ENCODE measurements at regions not wholly inside any gene's neighbourhood (a gene's known extent, or its start where the extent isn't known, plus 50 kb on each side); places are given as distances from the start of the nearest gene placed in this dataset.

DNA sequence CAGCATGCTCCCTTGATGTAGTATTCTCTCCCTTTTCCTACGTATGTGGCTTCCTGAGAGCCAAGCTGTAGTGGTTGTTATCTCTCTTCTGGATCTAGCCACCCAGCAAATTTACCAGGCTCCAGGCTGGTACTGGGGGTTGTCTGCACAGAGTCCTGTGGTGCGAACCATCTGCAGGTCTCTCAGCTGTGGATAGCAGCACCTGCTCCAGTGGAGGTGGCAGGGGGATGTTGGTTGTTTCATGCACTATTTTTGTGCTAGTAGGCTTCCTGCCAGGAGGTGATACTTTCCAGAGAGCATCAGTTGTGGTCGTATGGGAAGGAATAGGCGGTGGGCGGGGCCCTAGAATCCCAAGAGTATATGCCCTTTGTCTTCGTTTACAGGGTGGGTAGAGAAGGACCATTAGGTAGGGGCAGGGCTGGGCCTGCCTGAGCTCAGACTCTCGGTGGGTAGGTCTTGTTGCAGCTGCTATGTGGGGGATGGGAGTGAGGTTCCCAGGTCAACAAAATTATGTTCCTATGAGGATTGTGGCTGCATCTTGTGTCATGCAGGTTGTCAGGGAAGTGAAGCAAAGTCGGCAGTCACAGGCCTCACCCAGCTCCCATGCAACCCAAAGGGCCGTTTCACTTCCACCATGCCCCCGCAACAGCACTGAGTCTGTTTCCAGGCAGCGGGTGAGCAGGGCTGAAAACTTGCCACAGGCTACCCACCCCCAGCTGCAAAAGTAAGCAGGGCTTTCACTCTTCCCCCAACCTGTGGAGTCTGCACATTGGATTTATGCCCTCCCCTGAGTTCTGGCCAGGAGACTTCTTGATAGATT, 1139.5 kb downstream of the BCL11A start:
- no peak for DNase-seq (ENCODE audit: low read depth)
- Histone ChIP-seq H3K27me3 (ENCODE audit: control insufficient read depth, insufficient read depth, low read length) (no peaks in the 10 kb centered on the region), H3K4me3 (ENCODE audit: low read depth, low read length) (no peak overlapping the region), H3K36me3 (ENCODE audit: control insufficient read depth, insufficient read depth, low read length) (no peaks in the 10 kb centered on the region)
- TF ChIP-seq, protein P1, sequence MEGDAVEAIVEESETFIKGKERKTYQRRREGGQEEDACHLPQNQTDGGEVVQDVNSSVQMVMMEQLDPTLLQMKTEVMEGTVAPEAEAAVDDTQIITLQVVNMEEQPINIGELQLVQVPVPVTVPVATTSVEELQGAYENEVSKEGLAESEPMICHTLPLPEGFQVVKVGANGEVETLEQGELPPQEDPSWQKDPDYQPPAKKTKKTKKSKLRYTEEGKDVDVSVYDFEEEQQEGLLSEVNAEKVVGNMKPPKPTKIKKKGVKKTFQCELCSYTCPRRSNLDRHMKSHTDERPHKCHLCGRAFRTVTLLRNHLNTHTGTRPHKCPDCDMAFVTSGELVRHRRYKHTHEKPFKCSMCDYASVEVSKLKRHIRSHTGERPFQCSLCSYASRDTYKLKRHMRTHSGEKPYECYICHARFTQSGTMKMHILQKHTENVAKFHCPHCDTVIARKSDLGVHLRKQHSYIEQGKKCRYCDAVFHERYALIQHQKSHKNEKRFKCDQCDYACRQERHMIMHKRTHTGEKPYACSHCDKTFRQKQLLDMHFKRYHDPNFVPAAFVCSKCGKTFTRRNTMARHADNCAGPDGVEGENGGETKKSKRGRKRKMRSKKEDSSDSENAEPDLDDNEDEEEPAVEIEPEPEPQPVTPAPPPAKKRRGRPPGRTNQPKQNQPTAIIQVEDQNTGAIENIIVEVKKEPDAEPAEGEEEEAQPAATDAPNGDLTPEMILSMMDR (IDR thresholded peaks at IDR 0.05; ENCODE audit: insufficient read depth, low read length, poor library complexity, severe bottlenecking): no peak

DNA sequence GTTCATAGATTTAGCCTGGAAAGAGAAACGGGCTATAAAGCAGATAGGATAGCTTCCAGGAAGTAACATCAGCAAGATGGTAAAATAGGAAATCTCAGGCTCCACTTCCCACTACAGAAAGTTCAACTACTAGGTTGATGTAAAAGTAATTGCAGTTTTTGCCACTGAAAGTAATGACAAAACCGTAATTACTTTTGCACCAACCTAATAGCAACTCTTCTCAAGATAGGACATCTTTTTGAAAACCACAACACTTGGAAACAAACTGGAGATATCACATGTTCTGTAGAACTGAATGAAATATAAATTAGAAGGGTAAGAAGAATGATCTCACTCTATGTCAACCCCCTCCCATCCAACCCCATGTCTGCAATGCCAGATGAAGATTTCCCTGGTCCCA, 1154.3 kb downstream of the BCL11A start:
- no peak for DNase-seq (ENCODE audit: low read depth)
- TF ChIP-seq, protein P1 (IDR thresholded peaks at IDR 0.05; ENCODE audit: insufficient read depth, low read length, poor library complexity, severe bottlenecking): no peak
- Histone ChIP-seq H3K27me3 (ENCODE audit: control insufficient read depth, insufficient read depth, low read length) (no peaks in the 10 kb centered on the region), H3K4me3 (ENCODE audit: low read depth, low read length) (no peak overlapping the region), H3K36me3 (ENCODE audit: control insufficient read depth, insufficient read depth, low read length) (no peaks in the 10 kb centered on the region)

DNA sequence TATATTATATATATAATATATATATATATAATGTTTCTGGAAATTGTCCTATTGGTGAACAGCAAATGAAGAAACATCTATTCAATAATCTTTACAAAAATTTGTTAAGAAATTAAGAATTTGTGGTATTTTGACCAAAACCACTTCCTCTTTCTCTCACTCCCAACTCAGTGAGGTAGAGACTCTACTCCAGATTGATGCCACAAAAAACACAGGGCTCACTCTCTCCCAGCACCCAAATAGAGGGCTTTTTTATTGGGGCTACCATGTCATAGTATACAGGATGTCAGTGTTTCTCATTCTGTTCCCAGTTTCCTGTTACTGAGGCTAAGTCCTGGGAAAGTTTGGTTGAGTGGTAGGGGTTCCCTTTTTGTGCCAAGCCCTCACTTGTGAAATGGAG, 1155.4 kb downstream of the BCL11A start:
- TF ChIP-seq, protein P1 (IDR thresholded peaks at IDR 0.05; ENCODE audit: insufficient read depth, low read length, poor library complexity, severe bottlenecking): no peak
- Histone ChIP-seq H3K4me3 (ENCODE audit: low read depth, low read length) (no peak overlapping the region), H3K36me3 (ENCODE audit: control insufficient read depth, insufficient read depth, low read length) (no peaks in the 10 kb centered on the region), H3K27me3 (ENCODE audit: control insufficient read depth, insufficient read depth, low read length) (no peaks in the 10 kb centered on the region)
- DNase-seq (ENCODE audit: low read depth): no peak

DNA sequence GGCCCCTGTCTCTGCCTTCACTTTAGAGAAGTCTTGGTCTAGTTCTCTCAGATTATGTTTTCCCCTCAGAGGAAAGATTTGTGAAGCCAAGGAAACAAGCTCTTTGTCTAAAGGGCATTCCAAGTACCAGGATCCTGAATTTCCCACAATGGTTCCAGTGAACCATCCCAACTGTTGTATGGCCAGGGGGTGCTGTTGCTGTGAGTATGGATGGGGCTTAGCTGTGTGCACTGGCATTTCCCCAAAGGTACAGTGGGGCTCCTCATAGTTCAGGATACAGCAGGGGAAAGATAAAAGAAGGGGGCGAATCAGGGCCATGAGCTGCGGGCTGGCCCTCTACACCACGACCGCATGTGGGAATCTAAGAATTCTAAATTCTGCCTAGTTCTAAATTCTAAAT, 1154.0 kb upstream of the FANCL start:
- H3K36me3 ChIP-seq (ENCODE audit: control insufficient read depth, insufficient read depth, low read length): no peaks in the 10 kb centered on the region
- no peak overlapping the region for H3K4me3 ChIP-seq (ENCODE audit: low read depth, low read length)
- H3K27me3 ChIP-seq (ENCODE audit: control insufficient read depth, insufficient read depth, low read length): no peaks in the 10 kb centered on the region
- TF ChIP-seq, protein P1 (IDR thresholded peaks at IDR 0.05; ENCODE audit: insufficient read depth, low read length, poor library complexity, severe bottlenecking): no peak
- no peak for DNase-seq (ENCODE audit: low read depth)

DNA sequence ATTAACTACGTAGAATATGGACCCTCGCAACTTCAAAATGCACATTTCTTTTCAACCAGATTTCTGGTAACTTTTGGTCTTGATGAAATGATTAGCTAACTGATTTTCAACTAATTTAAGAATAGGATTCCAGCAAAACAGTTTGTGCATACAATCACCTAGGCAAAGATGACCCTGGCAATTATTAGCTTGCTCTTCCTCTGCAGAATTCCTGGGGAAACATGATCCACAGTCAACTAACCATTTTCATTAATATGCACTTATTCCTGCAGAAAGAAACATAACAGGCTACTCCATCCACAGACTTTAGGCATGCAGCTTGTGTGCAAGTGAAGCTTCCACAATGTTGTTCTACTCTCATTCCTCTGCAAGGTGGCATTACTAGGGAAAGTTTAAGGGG, 1150.8 kb upstream of the FANCL start:
- no peak for DNase-seq (ENCODE audit: low read depth)
- Histone ChIP-seq H3K27me3 (ENCODE audit: control insufficient read depth, insufficient read depth, low read length) (no peaks in the 10 kb centered on the region), H3K4me3 (ENCODE audit: low read depth, low read length) (no peak overlapping the region), H3K36me3 (ENCODE audit: control insufficient read depth, insufficient read depth, low read length) (no peaks in the 10 kb centered on the region)
- TF ChIP-seq, protein P1 (IDR thresholded peaks at IDR 0.05; ENCODE audit: insufficient read depth, low read length, poor library complexity, severe bottlenecking): no peak

DNA sequence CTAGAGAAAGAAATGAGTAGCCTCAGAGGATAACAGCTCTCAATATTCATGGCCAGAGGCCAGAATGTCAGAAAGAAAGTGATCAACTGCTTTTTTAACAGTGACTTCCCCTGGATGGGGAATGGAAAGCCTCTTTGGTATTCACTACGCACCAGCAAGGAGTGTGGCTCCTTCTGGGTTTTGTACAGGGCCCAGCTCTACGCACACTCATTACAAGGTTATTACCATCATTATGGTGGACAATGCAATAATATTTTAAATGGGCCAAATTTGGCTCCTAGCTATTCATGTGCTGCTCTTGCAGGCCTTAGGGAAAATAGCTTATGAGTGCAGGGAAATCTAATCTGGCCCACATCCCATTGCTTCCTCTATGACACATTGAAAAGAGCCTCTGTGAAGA, 1149.5 kb upstream of the FANCL start:
- Histone ChIP-seq H3K4me3 (ENCODE audit: low read depth, low read length) (no peak overlapping the region), H3K36me3 (ENCODE audit: control insufficient read depth, insufficient read depth, low read length) (no peaks in the 10 kb centered on the region), H3K27me3 (ENCODE audit: control insufficient read depth, insufficient read depth, low read length) (no peaks in the 10 kb centered on the region)
- no peak for DNase-seq (ENCODE audit: low read depth)
- TF ChIP-seq, protein P1 (IDR thresholded peaks at IDR 0.05; ENCODE audit: insufficient read depth, low read length, poor library complexity, severe bottlenecking): no peak

Measured in kidney epithelial cell (primary cell).